HCT116 (cell line): ENCODE measurements at regions not wholly inside any gene's neighbourhood (a gene's known extent, or its start where the extent isn't known, plus 50 kb on each side); places are given as distances from the start of the nearest gene placed in this dataset.

Experiments
- ATAC-seq: fragments of 200-7000 bp; cut with Tn5 transposase; 2 replicates; pipeline ENCODE4 v1.9.1; 2020; ENCODE audit warnings: mild to moderate bottlenecking, moderate library complexity
- BruUV-seq: library from RNA; stranded (reverse); fragments of 400-500 nt; replicated peaks from 2 replicates; lab custom pipeline; 2021; lab: Mats Ljungman, UMichigan
- CTCF ChIA-PET: fragments of 300-600 bp; sonication (Branson Sonifier 250); formaldehyde crosslinking; loops from one replicate; lab custom pipeline; 2021; ENCODE audit warnings: antibody characterized with exemption; lab: Charles Lee
- POLR2A ChIA-PET: fragments of 300-600, 350-600 bp; sonication (Branson Sonifier 250); formaldehyde crosslinking; loops from one replicate; lab custom pipeline; 2021; ENCODE audit warnings: antibody characterized with exemption; lab: Charles Lee
- RAD21 ChIA-PET, 2 experiments: fragments of 300-600 bp; sonication (Branson Sonifier 250); formaldehyde crosslinking; loops; one replicate each; lab custom pipeline; 2023; ENCODE audit warnings: low total read pairs in 2 of 2; ENCODE audit not compliant: uncharacterized antibody in 2 of 2, unreplicated experiment in 2 of 2, low non-redundant PET in 1 of 2; lab: Charles Lee
- DNase-seq: peaks from one replicate; pipeline ENCODE4 v3.0.0-alpha.2; 2010; ENCODE audit warnings: low read depth, low spot score
- H2AFZ ChIP-seq: fragments of 200-600 bp; shearing (Covaris generic), sonication (generic); 2 replicates; pipeline ENCODE4 v1.6.1; 2017; ENCODE audit warnings: low read depth, mixed run types, mixed read lengths, antibody characterized with exemption, low read length; ENCODE audit not compliant: poor library complexity, severe bottlenecking
- H3K27ac ChIP-seq: 2 replicates; pipeline ENCODE4 v1.5.1; 2012; ENCODE audit warnings: low read depth, low read length
- H3K27me3 ChIP-seq: fragments of 200-600 bp; sonication (generic); 2 replicates; pipeline ENCODE4 v1.6.1; 2016; ENCODE audit warnings: mixed run types, low read length, mixed read lengths; ENCODE audit not compliant: insufficient read depth
- H3K36me3 ChIP-seq, 2 experiments: fragments of 200-500 bp in 1 of 2; fragments of 200-600 bp in 1 of 2; sonication (Bioruptor generic) in 1 of 2; sonication (generic) in 1 of 2; 2 replicates each; pipeline versions ENCODE4 v1.5.1 to v1.6.1; 2014 to 2016; ENCODE audit warnings: low read length in 2 of 2, inconsistent platforms in 1 of 2, mixed read lengths in 1 of 2, mixed run types in 1 of 2; ENCODE audit not compliant: insufficient read depth in 2 of 2, control insufficient read depth in 1 of 2
- H3K4me1 ChIP-seq, 2 experiments: fragments of 200-600 bp in 1 of 2; sonication (generic) in 1 of 2; 2 replicates each; pipeline versions ENCODE4 v1.5.1 to v1.6.1; 2012 to 2017; ENCODE audit warnings: low read length in 2 of 2, inconsistent platforms in 1 of 2, mild to moderate bottlenecking in 1 of 2, mixed read lengths in 1 of 2, mixed run types in 1 of 2, moderate library complexity in 1 of 2; ENCODE audit not compliant: insufficient read depth in 2 of 2, control insufficient read depth in 1 of 2
- H3K4me2 ChIP-seq: fragments of 200-600 bp; sonication (generic); 2 replicates; pipeline ENCODE4 v1.6.1; 2017; ENCODE audit warnings: mixed run types, low read length, mixed read lengths
- H3K4me3 ChIP-seq, 2 experiments: fragments of 200-600 bp in 1 of 2; sonication (generic) in 1 of 2; replicated peaks in 1 of 2; 2 replicates each; pipeline ENCODE4 v1.5.1; 2011 to 2016; ENCODE audit warnings: low read length in 2 of 2, control low read depth in 1 of 2, low read depth in 1 of 2, mild to moderate bottlenecking in 1 of 2, mixed read lengths in 1 of 2, mixed run types in 1 of 2
- H3K79me2 ChIP-seq: fragments of 200-600 bp; sonication (generic); 2 replicates; pipeline ENCODE4 v1.6.1; 2017; ENCODE audit warnings: mild to moderate bottlenecking, mixed run types, low read length, moderate library complexity, mixed read lengths; ENCODE audit not compliant: insufficient read depth
- H3K9ac ChIP-seq: fragments of 200-600 bp; sonication (generic); 2 replicates; pipeline ENCODE4 v1.6.1; 2016; ENCODE audit warnings: low read length, mixed read lengths
- H3K9me2 ChIP-seq: fragments of 200-600 bp; sonication (generic), shearing (Covaris generic); 2 replicates; pipeline ENCODE4 v1.6.1; 2017; ENCODE audit warnings: mixed run types, mild to moderate bottlenecking, moderate library complexity; ENCODE audit not compliant: insufficient read depth
- H3K9me3 ChIP-seq, 2 experiments: fragments of 200-500 bp in 1 of 2; fragments of 200-600 bp in 1 of 2; sonication (Bioruptor generic) in 1 of 2; sonication (generic) in 1 of 2; 2 replicates each; pipeline ENCODE4 v1.6.1; 2014 to 2017; ENCODE audit warnings: low read length in 2 of 2, mixed read lengths in 2 of 2, inconsistent platforms in 1 of 2, low read depth in 1 of 2, mild to moderate bottlenecking in 1 of 2, mixed run types in 1 of 2, moderate library complexity in 1 of 2; ENCODE audit not compliant: control insufficient read depth in 1 of 2, insufficient read depth in 1 of 2
- H4K20me1 ChIP-seq: fragments of 200-600 bp; sonication (generic), shearing (Covaris generic); 2 replicates; pipeline ENCODE4 v1.6.1; 2017; ENCODE audit warnings: mixed run types, mild to moderate bottlenecking, moderate library complexity; ENCODE audit not compliant: insufficient read depth
- CEBPB ChIP-seq: IDR thresholded peaks from 2 replicates; pipeline ENCODE4 v1.6.1; 2012; ENCODE audit warnings: low read depth
- EGR1 ChIP-seq: IDR thresholded peaks from 2 replicates; pipeline ENCODE4 v1.6.1; 2012; ENCODE audit warnings: low read depth
- ELF1 ChIP-seq: IDR thresholded peaks from 2 replicates; pipeline ENCODE4 v1.6.1; 2012; ENCODE audit warnings: low read depth, borderline replicate concordance
- EZH2 ChIP-seq: fragments of 200-600 bp; sonication (generic); IDR thresholded peaks from 2 replicates; pipeline ENCODE4 v1.6.1; 2017; ENCODE audit warnings: antibody characterized with exemption, mixed run types
- JUND ChIP-seq: IDR thresholded peaks from 2 replicates; pipeline ENCODE4 v1.6.1; 2012
- POLR2A ChIP-seq: IDR thresholded peaks from 2 replicates; pipeline ENCODE4 v1.7.0; 2011; ENCODE audit warnings: borderline replicate concordance; ENCODE audit not compliant: insufficient read depth, insufficient read length; ENCODE audit errors: extremely low read depth
- POLR2AphosphoS5 ChIP-seq: IDR thresholded peaks from 2 replicates; pipeline ENCODE4 v1.6.1; 2011; ENCODE audit warnings: mild to moderate bottlenecking, low read depth, low read length, moderate library complexity
- RAD21 ChIP-seq: IDR thresholded peaks from 2 replicates; pipeline ENCODE4 v1.6.1; 2012; ENCODE audit warnings: low read depth, mild to moderate bottlenecking
- SP1 ChIP-seq: IDR thresholded peaks from 2 replicates; pipeline ENCODE4 v1.6.1; 2012; ENCODE audit warnings: low read depth
- SRF ChIP-seq: IDR thresholded peaks from 2 replicates; pipeline ENCODE4 v1.6.1; 2012; ENCODE audit warnings: low read depth
- TCF7L2 ChIP-seq: IDR thresholded peaks from 2 replicates; pipeline ENCODE4 v1.7.0; 2011; ENCODE audit warnings: borderline replicate concordance, inconsistent platforms; ENCODE audit not compliant: insufficient read depth, insufficient read length; ENCODE audit errors: extremely low read depth
- YY1 ChIP-seq: IDR thresholded peaks from 2 replicates; pipeline ENCODE4 v1.6.1; 2011; ENCODE audit warnings: low read length, low read depth, moderate library complexity, mild to moderate bottlenecking; ENCODE audit not compliant: insufficient replicate concordance; ENCODE audit errors: extremely low read depth
- intact Hi-C: fragments of 100-400 bp; cut with micrococcal nuclease; formaldehyde crosslinking; loops from 2 replicates; pipeline ENCODE4 v1.10.0; 2022
- TF ChIP-seq, protein P1 (sequence below), 3 experiments: fragments of 200-600 bp in 1 of 3; sonication (generic) in 1 of 3; IDR thresholded peaks in 2 of 3; conservative IDR thresholded peaks in 1 of 3; 2 replicates each; pipeline ENCODE4 v1.5.1; 2012 to 2017; ENCODE audit warnings: low read depth in 2 of 3, low read length in 2 of 3, antibody characterized with exemption in 1 of 3, borderline replicate concordance in 1 of 3, control low read depth in 1 of 3, mild to moderate bottlenecking in 1 of 3, mixed read lengths in 1 of 3, mixed run types in 1 of 3, moderate library complexity in 1 of 3; ENCODE audit not compliant: insufficient read depth in 1 of 3
- TF ChIP-seq, protein P2 (sequence below): IDR thresholded peaks from 2 replicates; pipeline ENCODE4 v1.6.1; 2012; ENCODE audit warnings: low read depth

DNA sequence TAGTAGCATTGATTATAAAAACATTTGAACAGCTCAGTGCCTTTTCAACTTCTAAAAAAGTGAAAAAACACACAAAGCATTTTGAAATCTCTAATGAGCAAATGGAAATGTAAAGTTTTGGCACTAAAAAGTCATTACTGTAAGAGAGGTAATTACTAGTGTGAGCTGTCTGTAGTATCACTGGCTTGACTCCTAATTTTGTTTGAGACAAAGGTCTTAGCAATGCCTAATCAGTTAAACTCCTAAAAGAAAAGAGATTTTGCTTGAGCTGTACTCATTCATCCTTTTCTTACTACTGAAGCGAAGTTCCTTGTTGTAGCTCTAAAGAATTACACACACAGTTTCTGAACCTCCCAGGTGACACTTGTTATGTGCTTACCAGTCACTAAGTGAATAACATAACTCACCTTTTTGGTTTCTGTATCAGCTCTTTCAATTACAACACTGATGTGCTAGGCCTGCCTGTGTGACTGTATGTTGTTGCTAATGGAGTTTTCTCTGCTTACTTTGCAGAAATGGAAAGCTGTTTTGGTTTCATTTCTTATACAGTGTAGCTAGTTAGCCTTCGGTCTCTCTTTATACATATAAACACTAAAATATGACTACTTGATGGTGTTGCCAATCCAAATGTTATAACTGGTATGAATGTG lies 924.4 kb upstream of the TENM4 start:
- peaks cover 3 to 7% of the 10 kb centered on the region in 2 experiments; a peak in 2 of 4 replicates for H3K9me3 ChIP-seq
- H3K9me2 ChIP-seq = no peaks in the 10 kb centered on the region
- no peak overlapping the region for H3K9ac ChIP-seq
- H3K36me3 ChIP-seq = no peaks in the 10 kb centered on the region
- H3K27ac ChIP-seq = no peak overlapping the region
- H2AFZ ChIP-seq = no peak overlapping the region
- no peaks in the 10 kb centered on the region for H3K79me2 ChIP-seq
- ChIA-PET CTCF (no interaction called here), RAD21 (no interaction called here), POLR2A (no interaction called here)
- ATAC-seq = no peak
- no peak overlapping the region for H3K4me2 ChIP-seq
- no TSS peak for BruUV-seq
- TF ChIP-seq EGR1 = no peak
- TF ChIP-seq, protein P1, sequence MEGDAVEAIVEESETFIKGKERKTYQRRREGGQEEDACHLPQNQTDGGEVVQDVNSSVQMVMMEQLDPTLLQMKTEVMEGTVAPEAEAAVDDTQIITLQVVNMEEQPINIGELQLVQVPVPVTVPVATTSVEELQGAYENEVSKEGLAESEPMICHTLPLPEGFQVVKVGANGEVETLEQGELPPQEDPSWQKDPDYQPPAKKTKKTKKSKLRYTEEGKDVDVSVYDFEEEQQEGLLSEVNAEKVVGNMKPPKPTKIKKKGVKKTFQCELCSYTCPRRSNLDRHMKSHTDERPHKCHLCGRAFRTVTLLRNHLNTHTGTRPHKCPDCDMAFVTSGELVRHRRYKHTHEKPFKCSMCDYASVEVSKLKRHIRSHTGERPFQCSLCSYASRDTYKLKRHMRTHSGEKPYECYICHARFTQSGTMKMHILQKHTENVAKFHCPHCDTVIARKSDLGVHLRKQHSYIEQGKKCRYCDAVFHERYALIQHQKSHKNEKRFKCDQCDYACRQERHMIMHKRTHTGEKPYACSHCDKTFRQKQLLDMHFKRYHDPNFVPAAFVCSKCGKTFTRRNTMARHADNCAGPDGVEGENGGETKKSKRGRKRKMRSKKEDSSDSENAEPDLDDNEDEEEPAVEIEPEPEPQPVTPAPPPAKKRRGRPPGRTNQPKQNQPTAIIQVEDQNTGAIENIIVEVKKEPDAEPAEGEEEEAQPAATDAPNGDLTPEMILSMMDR (IDR thresholded peaks at IDR 0.05 in 2 of 3, conservative IDR thresholded peaks at IDR 0.05 in 1 of 3; ENCODE audit: borderline replicate concordance in 1 of 3, insufficient read depth in 1 of 3, low read depth in 2 of 3, low read length in 2 of 3) = no peak
- TF ChIP-seq CEBPB = no peak
- no peak for TF ChIP-seq SRF
- TF ChIP-seq RAD21 = no peak
- no peak for TF ChIP-seq POLR2A
- TF ChIP-seq JUND = no peak
- TF ChIP-seq TCF7L2 = no peak
- TF ChIP-seq EZH2 = no peak
- TF ChIP-seq SP1 = no peak
- no peak for TF ChIP-seq POLR2AphosphoS5
- TF ChIP-seq ELF1 = no peak
- TF ChIP-seq, protein P2, sequence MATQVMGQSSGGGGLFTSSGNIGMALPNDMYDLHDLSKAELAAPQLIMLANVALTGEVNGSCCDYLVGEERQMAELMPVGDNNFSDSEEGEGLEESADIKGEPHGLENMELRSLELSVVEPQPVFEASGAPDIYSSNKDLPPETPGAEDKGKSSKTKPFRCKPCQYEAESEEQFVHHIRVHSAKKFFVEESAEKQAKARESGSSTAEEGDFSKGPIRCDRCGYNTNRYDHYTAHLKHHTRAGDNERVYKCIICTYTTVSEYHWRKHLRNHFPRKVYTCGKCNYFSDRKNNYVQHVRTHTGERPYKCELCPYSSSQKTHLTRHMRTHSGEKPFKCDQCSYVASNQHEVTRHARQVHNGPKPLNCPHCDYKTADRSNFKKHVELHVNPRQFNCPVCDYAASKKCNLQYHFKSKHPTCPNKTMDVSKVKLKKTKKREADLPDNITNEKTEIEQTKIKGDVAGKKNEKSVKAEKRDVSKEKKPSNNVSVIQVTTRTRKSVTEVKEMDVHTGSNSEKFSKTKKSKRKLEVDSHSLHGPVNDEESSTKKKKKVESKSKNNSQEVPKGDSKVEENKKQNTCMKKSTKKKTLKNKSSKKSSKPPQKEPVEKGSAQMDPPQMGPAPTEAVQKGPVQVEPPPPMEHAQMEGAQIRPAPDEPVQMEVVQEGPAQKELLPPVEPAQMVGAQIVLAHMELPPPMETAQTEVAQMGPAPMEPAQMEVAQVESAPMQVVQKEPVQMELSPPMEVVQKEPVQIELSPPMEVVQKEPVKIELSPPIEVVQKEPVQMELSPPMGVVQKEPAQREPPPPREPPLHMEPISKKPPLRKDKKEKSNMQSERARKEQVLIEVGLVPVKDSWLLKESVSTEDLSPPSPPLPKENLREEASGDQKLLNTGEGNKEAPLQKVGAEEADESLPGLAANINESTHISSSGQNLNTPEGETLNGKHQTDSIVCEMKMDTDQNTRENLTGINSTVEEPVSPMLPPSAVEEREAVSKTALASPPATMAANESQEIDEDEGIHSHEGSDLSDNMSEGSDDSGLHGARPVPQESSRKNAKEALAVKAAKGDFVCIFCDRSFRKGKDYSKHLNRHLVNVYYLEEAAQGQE = no peak
- no peak for TF ChIP-seq YY1
- no peaks in the 10 kb centered on the region for H3K27me3 ChIP-seq
- H3K4me1 ChIP-seq = no peaks in the 10 kb centered on the region
- intact Hi-C loops = no loop called here
- no peaks in the 10 kb centered on the region for H4K20me1 ChIP-seq
- no peak overlapping the region for H3K4me3 ChIP-seq
- DNase-seq = no peak
